ENCODE measurements at regions not wholly inside any gene's neighbourhood (a gene's known extent, or its start where the extent isn't known, plus 50 kb on each side); places are given as distances from the start of the nearest gene placed in this dataset.
A peak's percentile ranks its signal among the peaks of the same experiment; 100 is the strongest.

GRCh38 chr2:217687771-217688170 lies 315.0 kb downstream of the TNS1 start:
- no peak for TF ChIP-seq CTCF (IDR thresholded peaks at IDR 0.05)
- Mint-ChIP-seq H3K27ac (no peak overlapping the region), H3K27me3 (ENCODE audit: insufficient read depth) (peaks cover 3% of the 10 kb centered on the region; the same call in 1 of the 2 replicates), H3K36me3 (ENCODE audit: low read depth) (no peaks in the 10 kb centered on the region), H3K4me3 (no peak overlapping the region), H3K9me3 (no peaks in the 10 kb centered on the region), H3K4me1 (ENCODE audit: low read depth) (peaks cover 36% of the 10 kb centered on the region)
- DNase-seq = no peak

GRCh38 chr2:217685255-217685605 lies 317.6 kb downstream of the TNS1 start:
- TF ChIP-seq CTCF (IDR thresholded peaks at IDR 0.05) = no peak

GRCh38 chr2:217684431-217685254 lies 318.2 kb downstream of the TNS1 start:
- TF ChIP-seq CTCF (IDR thresholded peaks at IDR 0.05) = no peak
- peak overlapping the region; percentile 25; the same call in 1 of the 2 replicates for H3K4me3 Mint-ChIP-seq
- DNase-seq = no peak
- no peaks in the 10 kb centered on the region for H3K36me3 Mint-ChIP-seq (ENCODE audit: low read depth)
- H3K9me3 Mint-ChIP-seq = no peaks in the 10 kb centered on the region
- H3K4me1 Mint-ChIP-seq (ENCODE audit: low read depth) = peaks cover 21% of the 10 kb centered on the region
- peaks cover 1% of the 10 kb centered on the region; the same call in 1 of the 2 replicates for H3K27me3 Mint-ChIP-seq (ENCODE audit: insufficient read depth)
- H3K27ac Mint-ChIP-seq = peak overlapping the region; percentile 27

More at GRCh38 chr2:217685255-217685605, 317.6 kb downstream of the TNS1 start:
- peak overlapping the region; percentile 27 for H3K27ac Mint-ChIP-seq
- H3K9me3 Mint-ChIP-seq = no peaks in the 10 kb centered on the region
- H3K36me3 Mint-ChIP-seq (ENCODE audit: low read depth) = no peaks in the 10 kb centered on the region
- H3K4me3 Mint-ChIP-seq = peak overlapping the region; percentile 4; the same call in 1 of the 2 replicates
- peaks cover 21% of the 10 kb centered on the region for H3K4me1 Mint-ChIP-seq (ENCODE audit: low read depth)
- peak; percentile 94 for DNase-seq
- H3K27me3 Mint-ChIP-seq (ENCODE audit: insufficient read depth) = peaks cover 2% of the 10 kb centered on the region; the same call in 1 of the 2 replicates

GRCh38 chr2:217683106-217683870 lies 319.5 kb downstream of the TNS1 start:
- no peaks in the 10 kb centered on the region for H3K9me3 Mint-ChIP-seq
- H3K27me3 Mint-ChIP-seq (ENCODE audit: insufficient read depth) = peaks cover 1% of the 10 kb centered on the region; the same call in 1 of the 2 replicates
- DNase-seq = no peak
- no peaks in the 10 kb centered on the region for H3K36me3 Mint-ChIP-seq (ENCODE audit: low read depth)
- no peak overlapping the region for H3K4me3 Mint-ChIP-seq
- TF ChIP-seq CTCF (IDR thresholded peaks at IDR 0.05) = no peak
- H3K27ac Mint-ChIP-seq = no peak overlapping the region
- peaks cover 21% of the 10 kb centered on the region for H3K4me1 Mint-ChIP-seq (ENCODE audit: low read depth)

GRCh38 chr2:217681791-217682190 lies 321.0 kb downstream of the TNS1 start:
- 0 out of 2 replicates have a peak, but pooled peaks cover 6% of the 10 kb centered on the region for H3K36me3 Mint-ChIP-seq (ENCODE audit: low read depth)
- H3K4me1 Mint-ChIP-seq (ENCODE audit: low read depth) = peaks cover 21% of the 10 kb centered on the region
- DNase-seq = no peak
- H3K4me3 Mint-ChIP-seq = no peak overlapping the region
- no peaks in the 10 kb centered on the region for H3K9me3 Mint-ChIP-seq
- no peak overlapping the region for H3K27ac Mint-ChIP-seq
- no peak for TF ChIP-seq CTCF (IDR thresholded peaks at IDR 0.05)
- peaks cover 1% of the 10 kb centered on the region; the same call in 1 of the 2 replicates for H3K27me3 Mint-ChIP-seq (ENCODE audit: insufficient read depth)

Measured in HFFc6 (cell line).